Right kidney (tissue), 1 donor: ENCODE measurements at regions not wholly inside any gene's neighbourhood (a gene's known extent, or its start where the extent isn't known, plus 50 kb on each side); places are given as distances from the start of the nearest gene placed in this dataset.
A peak's percentile ranks its signal among the peaks of the same experiment; 100 is the strongest.
"Not testable (repeated sequence)": the region's sequence is repeated elsewhere in the genome, so short reads cannot be mapped to it uniquely, and the experiment has no call there.

Source experiments
- DNase-seq: peaks from one replicate; pipeline ENCODE4 v3.0.0-alpha.2; 2016

GRCh38 chr3:40753291-40753770, 228.6 kb downstream of the ZNF621 start:
- no peak for DNase-seq

- no peak for DNase-seq
Measured at GRCh38 chr3:40753951-40754350, 229.2 kb downstream of the ZNF621 start.

DNA sequence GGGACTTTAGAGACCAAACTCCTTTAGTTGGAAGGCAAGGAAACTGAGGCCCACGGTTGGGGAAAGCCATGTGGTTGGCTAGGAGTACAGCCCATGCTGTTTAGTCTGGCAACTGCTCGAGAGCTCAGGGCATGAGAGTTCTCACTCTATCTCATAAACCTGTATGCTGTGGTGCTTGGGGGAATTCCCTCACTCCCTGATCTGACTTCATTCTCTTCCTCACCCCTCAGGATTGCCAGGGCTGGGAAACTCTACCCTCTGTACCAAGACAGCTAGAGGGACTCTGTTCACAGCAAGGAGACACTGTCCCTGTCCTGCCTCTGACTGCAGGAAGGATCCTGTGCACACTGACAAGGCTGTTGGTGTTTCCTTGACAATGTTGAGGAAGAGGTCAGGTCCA, 230.2 kb downstream of the ZNF621 start:
- DNase-seq = no peak

DNA sequence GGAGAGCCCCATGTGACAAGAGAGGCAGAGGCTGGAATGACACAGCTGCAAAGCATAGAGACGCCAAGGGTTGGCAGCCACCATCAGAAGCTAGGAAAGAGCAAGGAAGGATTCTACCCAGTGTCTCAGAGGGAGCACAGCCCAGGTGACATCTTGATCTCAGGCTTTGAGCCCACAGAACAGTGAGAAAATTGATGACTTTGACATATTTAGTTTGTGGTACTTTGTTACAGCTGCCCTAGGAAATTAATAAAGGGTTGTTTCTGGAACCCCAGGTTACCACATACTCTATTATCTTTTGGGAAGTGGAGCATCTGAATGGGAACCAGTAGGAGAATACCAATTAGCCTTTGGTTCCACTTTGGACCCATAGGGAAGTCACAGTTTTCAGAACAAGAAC, 231.7 kb downstream of the ZNF621 start:
- DNase-seq = no peak

DNA sequence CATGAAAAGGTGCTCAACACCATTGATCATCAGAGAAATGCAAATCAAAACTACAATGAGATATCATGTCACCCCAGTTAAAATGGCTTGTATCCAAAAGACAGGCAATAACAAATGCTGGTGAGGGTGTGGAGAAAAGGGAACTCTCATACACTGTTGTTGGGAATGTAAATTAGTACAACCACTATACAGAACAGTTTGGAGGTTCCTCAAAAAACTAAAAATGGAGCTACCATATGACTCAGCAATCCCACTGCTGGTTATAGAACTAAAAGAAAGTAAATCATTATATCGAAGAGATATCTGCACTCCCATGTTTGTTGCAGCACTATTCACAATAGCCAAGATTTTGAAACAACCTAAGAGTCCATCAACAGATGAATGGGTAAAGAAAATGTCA, 238.0 kb downstream of the ZNF621 start:
- DNase-seq = not testable (repeated sequence)

DNA sequence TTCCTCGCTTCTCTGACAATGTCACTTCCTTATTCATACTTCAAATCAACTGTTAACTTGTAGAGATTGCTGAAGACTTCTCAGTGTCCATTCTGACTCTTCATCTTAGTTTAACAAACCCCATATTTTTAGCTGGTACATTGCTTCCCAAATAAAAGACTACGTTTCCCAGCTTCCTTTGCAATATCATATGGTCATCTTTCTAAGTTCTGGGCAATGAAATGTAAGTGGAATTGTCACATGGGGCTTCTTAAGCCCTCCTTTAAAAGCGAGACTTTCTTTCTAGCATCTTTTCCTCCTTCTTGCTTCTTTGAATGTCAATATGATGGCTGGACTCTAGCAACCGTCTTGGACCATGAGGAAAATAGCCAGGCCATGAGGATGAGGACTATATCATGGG, 239.0 kb downstream of the ZNF621 start:
- no peak for DNase-seq

- no peak for DNase-seq
Measured at GRCh38 chr3:40764747-40765146, 240.0 kb downstream of the ZNF621 start.

DNA sequence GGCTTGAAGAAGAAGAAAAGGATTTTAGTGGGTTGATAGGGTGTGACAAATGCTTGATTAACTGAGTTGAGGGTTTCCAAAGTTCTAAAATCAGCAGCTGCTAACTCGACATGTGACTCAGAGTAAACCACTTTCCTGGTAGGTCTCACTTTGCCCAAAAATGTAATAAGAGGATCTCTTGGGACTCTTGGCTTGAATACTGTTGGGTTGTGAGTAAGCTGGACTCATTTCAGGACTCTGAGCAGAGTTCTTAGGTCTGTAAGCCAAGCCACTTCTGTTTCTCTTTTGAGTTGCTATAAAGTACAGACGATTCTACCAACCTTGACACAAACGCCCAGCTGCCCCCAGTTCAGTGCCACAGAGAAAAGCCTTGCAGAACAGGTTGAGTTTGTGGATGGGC, 241.1 kb downstream of the ZNF621 start:
- no peak for DNase-seq

DNA sequence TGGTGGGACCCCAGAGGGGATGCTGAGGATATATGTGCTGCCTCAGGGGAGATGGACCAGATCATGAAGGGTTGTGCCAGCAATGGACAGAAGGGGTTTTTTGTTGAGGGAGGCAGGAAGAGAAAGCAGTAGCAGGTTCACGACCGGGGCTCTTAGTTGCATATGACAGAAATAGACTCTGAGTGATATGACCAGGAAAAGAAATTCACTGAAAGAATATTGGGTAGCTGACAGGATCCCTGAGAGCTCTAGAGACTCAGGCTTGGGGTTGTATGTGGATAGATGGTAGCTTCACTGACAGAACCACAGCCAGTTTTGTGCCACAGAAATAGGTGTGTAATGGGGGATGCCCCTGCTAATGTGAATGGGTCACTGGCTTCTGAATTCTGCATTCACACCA, 241.6 kb downstream of the ZNF621 start:
- no peak for DNase-seq

DNA sequence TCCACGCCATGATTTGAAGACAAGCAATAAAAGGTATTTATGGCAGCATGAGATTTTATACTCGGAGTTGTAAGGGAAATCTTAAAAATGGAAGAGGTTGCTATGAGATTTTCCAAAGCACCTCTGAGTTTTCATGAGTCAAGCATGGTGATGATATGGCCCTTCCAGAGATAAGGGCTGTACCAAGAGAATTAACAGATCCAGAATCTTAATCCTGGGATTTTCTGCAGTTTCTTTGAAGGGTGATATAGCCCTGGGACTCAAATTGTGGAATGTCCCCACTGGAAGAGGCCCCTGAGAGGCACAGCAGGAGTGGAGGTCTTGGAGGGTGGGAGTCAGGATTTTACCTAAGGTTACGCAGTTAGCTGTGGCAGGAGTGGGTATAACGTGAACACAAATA, 243.3 kb downstream of the ZNF621 start:
- DNase-seq = no peak

DNA sequence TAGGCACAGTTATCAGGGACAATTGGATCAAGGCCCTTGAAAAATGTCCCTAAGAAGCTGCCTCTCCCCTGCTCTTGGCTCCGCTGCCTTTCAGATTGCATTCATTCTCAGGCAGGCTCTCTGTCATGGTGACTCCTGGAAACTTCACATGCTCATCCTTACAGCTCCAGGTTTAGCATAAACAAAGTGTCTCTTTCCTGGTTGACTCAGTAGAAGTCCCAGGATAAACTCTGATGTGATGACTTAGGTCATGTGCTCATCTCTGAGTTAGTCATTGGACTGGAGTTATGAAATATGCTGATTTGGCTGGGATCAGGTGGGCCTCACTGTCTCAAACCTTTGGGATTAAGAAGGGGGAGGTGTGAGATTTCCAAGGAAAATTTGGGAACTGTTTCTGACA, 243.8 kb downstream of the ZNF621 start:
- no peak for DNase-seq

DNA sequence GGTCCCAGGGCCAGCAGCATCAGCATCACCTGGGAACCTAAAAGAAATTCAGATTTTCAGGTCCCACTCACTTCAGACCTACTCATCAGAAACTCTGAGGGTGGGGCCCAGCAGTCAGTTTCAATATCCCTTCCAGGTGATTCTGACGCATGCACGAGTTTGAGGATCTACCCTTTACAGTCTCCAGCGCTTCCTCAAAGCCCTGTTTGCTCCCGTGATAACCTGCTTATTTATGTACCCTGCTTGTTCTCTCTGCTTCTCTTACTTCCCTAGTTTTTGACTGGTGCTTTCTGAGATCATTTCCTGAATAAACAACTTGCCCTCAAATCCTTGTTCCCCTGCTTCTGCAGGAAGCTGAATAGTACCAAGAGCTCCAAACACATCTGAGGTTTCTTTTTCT, 245.3 kb downstream of the ZNF621 start:
- DNase-seq = no peak

- DNase-seq = no peak
Measured at GRCh38 chr3:40771112-40771511, 246.4 kb downstream of the ZNF621 start.

DNA sequence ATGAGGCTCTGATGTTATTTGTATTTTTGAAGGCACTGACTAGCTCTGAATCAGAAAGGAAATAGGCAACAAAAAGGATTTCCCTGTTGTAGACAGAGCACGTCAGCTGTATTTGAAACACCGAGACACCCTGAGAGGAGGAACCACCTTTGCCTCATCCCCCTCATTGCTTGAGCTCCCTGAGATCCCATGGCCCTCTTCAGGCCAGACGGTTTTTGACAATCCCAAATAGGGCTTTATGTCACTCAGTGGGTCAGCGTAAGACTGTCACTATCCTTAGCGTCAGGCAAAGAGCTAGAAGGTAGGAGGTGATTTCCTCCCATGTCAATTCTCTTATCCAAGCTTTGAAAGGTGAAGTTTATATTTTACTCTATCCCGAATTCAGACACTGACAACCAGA, 254.3 kb downstream of the ZNF621 start:
- DNase-seq = no peak

GRCh38 chr3:40780291-40780924, 255.6 kb downstream of the ZNF621 start:
- DNase-seq = peak; percentile 67

DNA sequence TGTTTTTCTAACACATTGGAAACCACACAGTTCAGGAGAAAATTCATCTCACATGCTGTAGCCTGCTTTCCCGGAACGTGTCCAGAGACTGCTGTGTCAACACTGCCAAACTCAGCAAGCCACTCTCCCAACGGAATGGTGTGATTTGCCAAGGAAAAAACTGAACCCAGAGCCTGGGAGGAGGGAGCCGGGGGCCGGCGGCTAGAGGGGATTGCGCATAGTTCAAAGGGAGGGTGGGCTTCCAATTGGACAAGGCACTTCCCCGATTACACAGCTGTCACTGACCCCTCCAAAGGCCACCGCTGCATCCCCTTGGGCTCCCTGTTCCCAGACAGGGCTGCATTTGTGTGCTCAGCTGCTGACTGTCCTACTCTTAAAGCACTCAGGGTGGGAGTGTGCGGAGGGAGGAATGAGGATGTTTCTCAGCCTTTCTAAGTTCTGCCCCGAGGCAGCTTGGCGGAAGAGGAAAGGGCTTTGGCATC, 256.2 kb downstream of the ZNF621 start:
- DNase-seq = peak; percentile 58

- no peak for DNase-seq
Measured at GRCh38 chr3:40782111-40782721, 257.5 kb downstream of the ZNF621 start.

- DNase-seq = no peak
Measured at GRCh38 chr3:40790746-40791145, 266.0 kb downstream of the ZNF621 start.

GRCh38 chr3:40793730-40794129, 269.0 kb downstream of the ZNF621 start:
- DNase-seq = no peak

DNA sequence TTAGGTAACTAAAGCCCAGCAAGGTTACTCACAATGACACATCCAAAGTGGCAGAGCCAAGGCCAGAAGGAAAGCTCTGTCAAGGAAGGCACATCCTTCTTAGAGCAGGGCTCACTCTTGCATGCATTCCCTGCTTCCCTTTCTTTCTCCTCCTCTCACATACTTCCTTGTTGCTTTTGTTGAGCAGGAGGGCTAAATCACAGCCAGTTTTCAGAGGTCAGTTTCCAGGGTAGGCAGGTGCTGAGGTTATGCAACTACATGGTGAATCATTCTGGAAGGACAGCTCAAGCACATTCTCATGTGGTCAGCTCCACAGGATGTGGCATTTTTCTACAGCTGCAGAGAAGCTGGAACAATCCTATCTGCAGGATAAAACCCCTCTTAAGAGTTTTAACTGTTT, 275.6 kb downstream of the ZNF621 start:
- DNase-seq = no peak

DNA sequence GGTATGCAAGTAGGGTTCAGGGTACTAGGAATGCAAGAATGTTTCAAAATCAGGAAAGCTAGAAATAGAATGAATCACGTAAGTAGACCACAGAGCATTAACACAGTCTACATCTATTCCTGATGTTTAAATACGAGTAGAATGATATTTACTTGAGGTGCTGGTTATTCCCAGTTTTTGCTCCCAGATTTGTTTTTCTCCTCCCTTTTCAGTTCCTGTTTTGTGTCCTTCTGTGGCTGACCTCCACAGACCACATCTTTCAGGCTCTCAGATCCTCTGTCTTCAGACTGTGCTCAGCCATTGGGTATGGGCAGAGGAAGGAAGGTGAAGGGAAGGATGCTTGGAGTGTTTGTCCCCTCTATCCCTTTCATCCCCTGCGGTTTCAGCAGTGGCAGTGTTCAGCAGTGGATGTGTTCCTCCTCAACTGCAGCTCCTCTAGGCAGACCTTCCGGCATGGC, 276.6 kb downstream of the ZNF621 start:
- DNase-seq = no peak

DNA sequence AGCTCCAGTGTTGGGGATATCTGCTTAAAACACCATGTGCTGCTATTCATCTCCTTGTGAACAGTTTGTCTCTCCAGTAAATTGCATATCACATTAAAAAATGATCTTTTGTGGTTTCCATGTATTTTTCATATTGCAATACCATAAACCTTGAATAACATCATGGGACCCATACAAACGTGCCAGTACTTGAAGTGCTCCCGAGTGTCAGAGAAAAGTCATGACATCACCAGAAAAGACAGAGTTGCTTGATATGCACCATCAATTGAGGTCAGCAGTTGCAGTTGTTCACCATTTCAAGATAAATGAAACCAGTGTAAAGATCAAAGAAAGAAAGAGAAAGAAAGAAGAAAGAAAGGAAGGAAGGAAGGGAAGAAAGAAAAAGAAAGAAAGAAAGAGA, 278.6 kb downstream of the ZNF621 start:
- DNase-seq = no peak

DNA sequence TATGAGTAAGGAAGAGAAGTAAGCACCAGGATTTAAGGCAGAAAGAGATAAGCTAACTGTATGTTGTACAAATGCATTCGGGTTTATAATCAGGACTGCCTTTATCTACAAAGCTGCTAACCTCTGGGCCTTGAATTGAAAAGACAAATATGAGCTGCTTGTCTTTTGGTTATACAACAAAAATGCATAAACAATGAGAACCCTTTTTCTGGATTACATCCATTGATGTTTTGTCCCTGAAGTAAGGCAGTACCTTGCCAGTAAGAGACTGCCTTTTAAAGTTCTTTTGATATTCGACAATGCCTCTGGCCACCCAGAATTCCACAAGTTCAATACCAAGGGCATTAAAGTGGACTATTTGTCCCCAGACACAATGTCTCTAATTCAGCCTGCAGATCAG, 280.7 kb downstream of the ZNF621 start:
- DNase-seq = no peak

GRCh38 chr3:40810813-40811212, 286.1 kb downstream of the ZNF621 start:
- DNase-seq = no peak
